ENCODE measurements at regions not wholly inside any gene's neighbourhood (a gene's known extent, or its start where the extent isn't known, plus 50 kb on each side); places are given as distances from the start of the nearest gene placed in this dataset.

DNA sequence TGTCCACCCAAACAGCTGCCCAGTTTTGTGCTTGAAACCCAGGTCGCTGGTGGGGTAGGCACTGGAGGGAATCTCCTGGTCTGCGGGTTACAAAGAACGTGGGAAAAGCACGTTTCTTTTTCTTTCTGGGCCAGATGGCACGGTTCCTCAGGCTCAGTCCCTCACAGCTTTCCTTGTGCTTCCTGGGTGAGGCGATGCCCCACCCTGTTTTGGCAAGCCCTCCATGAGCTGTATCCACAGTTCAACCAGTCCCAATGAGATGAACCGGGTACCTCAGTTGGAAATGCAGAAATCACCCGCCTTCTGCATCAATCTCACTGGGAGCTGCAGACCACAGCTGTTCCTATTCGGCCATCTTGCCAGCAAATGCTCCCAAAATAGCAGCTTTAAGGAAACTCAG lies 51.4 kb upstream of the TMTC2 start:
- ChIA-PET CTCF (no interaction called here), POLR2A (no interaction called here)
- DNase-seq (ENCODE audit: low read depth, low spot score) = no peak
- H3K4me3 ChIP-seq (ENCODE audit: low read depth, low read length) = no peak overlapping the region
- TF ChIP-seq, protein P1, sequence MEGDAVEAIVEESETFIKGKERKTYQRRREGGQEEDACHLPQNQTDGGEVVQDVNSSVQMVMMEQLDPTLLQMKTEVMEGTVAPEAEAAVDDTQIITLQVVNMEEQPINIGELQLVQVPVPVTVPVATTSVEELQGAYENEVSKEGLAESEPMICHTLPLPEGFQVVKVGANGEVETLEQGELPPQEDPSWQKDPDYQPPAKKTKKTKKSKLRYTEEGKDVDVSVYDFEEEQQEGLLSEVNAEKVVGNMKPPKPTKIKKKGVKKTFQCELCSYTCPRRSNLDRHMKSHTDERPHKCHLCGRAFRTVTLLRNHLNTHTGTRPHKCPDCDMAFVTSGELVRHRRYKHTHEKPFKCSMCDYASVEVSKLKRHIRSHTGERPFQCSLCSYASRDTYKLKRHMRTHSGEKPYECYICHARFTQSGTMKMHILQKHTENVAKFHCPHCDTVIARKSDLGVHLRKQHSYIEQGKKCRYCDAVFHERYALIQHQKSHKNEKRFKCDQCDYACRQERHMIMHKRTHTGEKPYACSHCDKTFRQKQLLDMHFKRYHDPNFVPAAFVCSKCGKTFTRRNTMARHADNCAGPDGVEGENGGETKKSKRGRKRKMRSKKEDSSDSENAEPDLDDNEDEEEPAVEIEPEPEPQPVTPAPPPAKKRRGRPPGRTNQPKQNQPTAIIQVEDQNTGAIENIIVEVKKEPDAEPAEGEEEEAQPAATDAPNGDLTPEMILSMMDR (IDR thresholded peaks at IDR 0.05; ENCODE audit: insufficient read depth, low read length, missing control alignments) = no peak
